Neural progenitor cell (in vitro differentiated cells): ENCODE measurements at regions not wholly inside any gene's neighbourhood (a gene's known extent, or its start where the extent isn't known, plus 50 kb on each side); places are given as distances from the start of the nearest gene placed in this dataset.

ENCODE experiments used
- DNase-seq: peaks from one replicate; pipeline ENCODE4 v3.0.0-alpha.2; 2016; ENCODE audit warnings: low spot score
- H2AFZ ChIP-seq: fragments of 200-600 bp; sonication (generic); replicated peaks from 2 replicates; pipeline ENCODE4 v1.6.1; 2016; ENCODE audit warnings: antibody characterized with exemption
- H3F3A ChIP-seq: fragments of 200-600 bp; sonication (generic); 2 replicates; pipeline ENCODE4 v1.6.1; 2016; ENCODE audit warnings: antibody characterized with exemption, low read depth
- H3K27ac ChIP-seq: fragments of 200-600 bp; sonication (generic); 2 replicates; pipeline ENCODE4 v1.5.1; 2016; ENCODE audit warnings: mild to moderate bottlenecking
- H3K27me3 ChIP-seq: fragments of 200-600 bp; sonication (generic); 2 replicates; pipeline ENCODE4 v1.6.1; 2016; ENCODE audit warnings: mild to moderate bottlenecking, moderate library complexity
- H3K36me3 ChIP-seq: fragments of 200-600 bp; sonication (generic); 2 replicates; pipeline ENCODE4 v1.5.1; 2016
- H3K4me1 ChIP-seq: fragments of 200-600 bp; sonication (generic); 2 replicates; pipeline ENCODE4 v1.6.1; 2016; ENCODE audit warnings: mixed run types
- H3K4me2 ChIP-seq: fragments of 200-600 bp; sonication (generic); 2 replicates; pipeline ENCODE4 v1.6.1; 2016
- H3K4me3 ChIP-seq: fragments of 200-600 bp; sonication (generic); 2 replicates; pipeline ENCODE4 v1.5.1; 2016
- H3K79me2 ChIP-seq: fragments of 200-600 bp; sonication (generic); 2 replicates; pipeline ENCODE4 v1.6.1; 2016; ENCODE audit warnings: low read depth
- H3K9ac ChIP-seq: fragments of 200-600 bp; sonication (generic); 2 replicates; pipeline ENCODE4 v1.6.1; 2016
- H3K9me3 ChIP-seq: fragments of 200-600 bp; sonication (generic); 2 replicates; pipeline ENCODE4 v1.5.1; 2016; ENCODE audit warnings: low read depth
- H4K20me1 ChIP-seq: fragments of 200-600 bp; sonication (generic); 2 replicates; pipeline ENCODE4 v1.6.1; 2016; ENCODE audit warnings: low read depth
- H3K27ac Mint-ChIP-seq: 3 replicates; pipeline ENCODE4 v1.8.0; 2021; ENCODE audit warnings: mixed read lengths
- H3K27me3 Mint-ChIP-seq: 2 replicates; pipeline ENCODE4 v1.8.0; 2022; ENCODE audit warnings: low read depth, mild to moderate bottlenecking, inconsistent platforms, moderate library complexity, mixed read lengths; ENCODE audit not compliant: insufficient read depth
- H3K36me3 Mint-ChIP-seq: 3 replicates; pipeline ENCODE4 v1.8.0; 2021; ENCODE audit warnings: mixed read lengths
- H3K4me1 Mint-ChIP-seq: 3 replicates; pipeline ENCODE4 v1.8.0; 2021; ENCODE audit warnings: mixed read lengths
- H3K4me3 Mint-ChIP-seq: 3 replicates; pipeline ENCODE4 v1.8.0; 2021; ENCODE audit warnings: mild to moderate bottlenecking, moderate library complexity, mixed read lengths
- H3K9me3 Mint-ChIP-seq: 3 replicates; pipeline ENCODE4 v1.8.0; 2020; ENCODE audit warnings: mixed read lengths
- EZH2 ChIP-seq: fragments of 200-600 bp; sonication (generic); IDR thresholded peaks from 2 replicates; pipeline ENCODE4 v1.6.1; 2017; ENCODE audit warnings: antibody characterized with exemption, mild to moderate bottlenecking, moderate library complexity
- EZH2phosphoT487 ChIP-seq: fragments of 200-600 bp; sonication (generic); IDR thresholded peaks from 2 replicates; pipeline ENCODE4 v1.6.1; 2017; ENCODE audit warnings: antibody characterized with exemption
- TF ChIP-seq, protein P1 (sequence below): fragments of 200-600 bp; sonication (generic); IDR thresholded peaks from 2 replicates; pipeline ENCODE4 v1.5.1; 2017; ENCODE audit warnings: antibody characterized with exemption, mild to moderate bottlenecking

DNA sequence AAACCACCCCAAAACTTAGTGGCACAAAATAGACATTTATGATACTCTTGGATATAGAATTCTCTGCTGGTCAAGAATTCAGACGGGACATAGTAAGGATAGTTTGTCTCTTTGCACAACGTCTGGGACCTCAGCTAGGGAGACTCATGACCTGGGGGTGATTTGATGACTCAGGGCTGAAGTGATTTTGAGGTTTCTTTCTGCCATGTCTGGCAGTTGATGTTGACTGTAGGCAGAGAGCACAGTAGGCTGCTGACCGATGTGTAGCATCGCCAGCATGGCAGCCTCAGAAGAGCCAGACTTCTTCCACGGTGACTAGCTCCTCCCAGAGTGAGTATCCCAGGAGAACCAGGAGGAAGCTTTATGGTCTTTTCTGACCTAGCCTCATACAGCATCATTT is 88.9 kb upstream of the FRMD6 start:
- Histone ChIP-seq H3F3A (no peaks in the 10 kb centered on the region), H3K27me3 (no peaks in the 10 kb centered on the region), H3K9me3 (no peaks in the 10 kb centered on the region), H3K9ac (no peak overlapping the region), H3K4me3 (no peak overlapping the region), H2AFZ (no peak overlapping the region), H3K4me2 (no peak overlapping the region), H3K4me1 (peaks cover 22% of the 10 kb centered on the region), H3K27ac (no peak overlapping the region), H3K36me3 (no peaks in the 10 kb centered on the region), H3K79me2 (no peaks in the 10 kb centered on the region), H4K20me1 (no peaks in the 10 kb centered on the region)
- Mint-ChIP-seq H3K9me3 (peaks cover 5% of the 10 kb centered on the region), H3K4me3 (no peak overlapping the region), H3K27ac (no peak overlapping the region), H3K36me3 (peaks cover 4% of the 10 kb centered on the region), H3K4me1 (peaks cover 40% of the 10 kb centered on the region), H3K27me3 (peaks cover 8% of the 10 kb centered on the region)
- TF ChIP-seq EZH2 (no peak), EZH2phosphoT487 (no peak)
- TF ChIP-seq, protein P1, sequence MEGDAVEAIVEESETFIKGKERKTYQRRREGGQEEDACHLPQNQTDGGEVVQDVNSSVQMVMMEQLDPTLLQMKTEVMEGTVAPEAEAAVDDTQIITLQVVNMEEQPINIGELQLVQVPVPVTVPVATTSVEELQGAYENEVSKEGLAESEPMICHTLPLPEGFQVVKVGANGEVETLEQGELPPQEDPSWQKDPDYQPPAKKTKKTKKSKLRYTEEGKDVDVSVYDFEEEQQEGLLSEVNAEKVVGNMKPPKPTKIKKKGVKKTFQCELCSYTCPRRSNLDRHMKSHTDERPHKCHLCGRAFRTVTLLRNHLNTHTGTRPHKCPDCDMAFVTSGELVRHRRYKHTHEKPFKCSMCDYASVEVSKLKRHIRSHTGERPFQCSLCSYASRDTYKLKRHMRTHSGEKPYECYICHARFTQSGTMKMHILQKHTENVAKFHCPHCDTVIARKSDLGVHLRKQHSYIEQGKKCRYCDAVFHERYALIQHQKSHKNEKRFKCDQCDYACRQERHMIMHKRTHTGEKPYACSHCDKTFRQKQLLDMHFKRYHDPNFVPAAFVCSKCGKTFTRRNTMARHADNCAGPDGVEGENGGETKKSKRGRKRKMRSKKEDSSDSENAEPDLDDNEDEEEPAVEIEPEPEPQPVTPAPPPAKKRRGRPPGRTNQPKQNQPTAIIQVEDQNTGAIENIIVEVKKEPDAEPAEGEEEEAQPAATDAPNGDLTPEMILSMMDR = no peak
- no peak for DNase-seq

DNA sequence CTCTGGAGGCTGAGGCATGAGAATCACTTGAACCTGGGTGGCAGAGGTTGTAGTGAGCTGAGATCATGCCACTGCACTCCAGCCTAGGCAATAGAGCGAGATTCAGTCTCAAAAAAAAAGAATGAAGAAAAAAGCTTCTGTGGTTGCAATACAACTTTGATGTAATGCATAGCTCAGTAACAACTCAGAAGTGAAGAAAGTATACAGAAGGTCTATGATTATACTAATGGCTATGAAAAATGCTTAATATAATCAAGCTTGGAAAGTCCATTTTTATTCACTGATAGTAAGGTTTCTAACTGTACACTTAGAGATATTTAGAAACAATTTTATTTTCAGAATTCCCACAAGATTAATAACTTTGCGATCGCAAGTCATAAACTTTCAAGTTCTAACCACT is 88.2 kb upstream of the FRMD6 start:
- TF ChIP-seq, protein P1 = no peak
- Histone ChIP-seq H3K9me3 (no peaks in the 10 kb centered on the region), H3K4me1 (peaks cover 22% of the 10 kb centered on the region), H3K9ac (no peak overlapping the region), H3K4me2 (no peak overlapping the region), H3K27me3 (no peaks in the 10 kb centered on the region), H3F3A (no peaks in the 10 kb centered on the region), H3K79me2 (no peaks in the 10 kb centered on the region), H3K4me3 (no peak overlapping the region), H4K20me1 (no peaks in the 10 kb centered on the region), H3K27ac (no peak overlapping the region), H2AFZ (no peak overlapping the region), H3K36me3 (no peaks in the 10 kb centered on the region)
- H3K27me3 Mint-ChIP-seq = peaks cover 8% of the 10 kb centered on the region
- peaks cover 5% of the 10 kb centered on the region for H3K9me3 Mint-ChIP-seq
- no peak for DNase-seq
- H3K27ac Mint-ChIP-seq = no peak overlapping the region
- peaks cover 4% of the 10 kb centered on the region for H3K36me3 Mint-ChIP-seq
- no peak overlapping the region for H3K4me3 Mint-ChIP-seq
- H3K4me1 Mint-ChIP-seq = peaks cover 40% of the 10 kb centered on the region

DNA sequence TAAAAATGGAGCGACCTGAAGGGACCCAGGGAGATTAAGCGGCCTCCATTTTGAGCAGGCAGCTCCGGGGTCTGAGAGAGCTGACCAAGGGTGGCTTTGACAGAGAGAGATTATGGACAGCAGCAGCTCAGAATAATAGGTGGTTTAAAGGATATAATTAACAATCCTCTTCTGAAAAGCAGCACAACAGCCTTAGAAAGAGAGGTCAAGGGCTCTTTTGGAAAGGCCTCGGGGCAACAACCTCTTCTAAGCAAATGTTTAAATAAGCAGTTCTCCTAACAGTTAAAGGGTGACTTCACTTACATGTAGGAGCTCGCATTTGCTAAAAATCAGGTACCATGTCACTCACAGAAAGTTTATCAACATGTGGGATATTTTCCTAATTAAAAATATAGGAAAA is 87.2 kb upstream of the FRMD6 start:
- peak overlapping the region; percentile 21 for H3K27ac Mint-ChIP-seq
- H3K9me3 Mint-ChIP-seq = peaks cover 5% of the 10 kb centered on the region
- TF ChIP-seq, protein P1 = no peak
- TF ChIP-seq EZH2phosphoT487 (no peak), EZH2 (no peak)
- H2AFZ ChIP-seq = no peak overlapping the region
- peaks cover 22% of the 10 kb centered on the region for H3K4me1 ChIP-seq
- no peaks in the 10 kb centered on the region for H3K9me3 ChIP-seq
- peaks cover 40% of the 10 kb centered on the region for H3K4me1 Mint-ChIP-seq
- no peak overlapping the region for H3K4me2 ChIP-seq
- H3K27me3 ChIP-seq = no peaks in the 10 kb centered on the region
- no peaks in the 10 kb centered on the region for H3K36me3 ChIP-seq
- H3K27ac ChIP-seq = no peak overlapping the region
- peaks cover 4% of the 10 kb centered on the region for H3K36me3 Mint-ChIP-seq
- no peak for DNase-seq
- H4K20me1 ChIP-seq = no peaks in the 10 kb centered on the region
- H3F3A ChIP-seq = no peaks in the 10 kb centered on the region
- H3K27me3 Mint-ChIP-seq = peaks cover 8% of the 10 kb centered on the region
- H3K4me3 Mint-ChIP-seq = no peak overlapping the region
- no peaks in the 10 kb centered on the region for H3K79me2 ChIP-seq
- H3K9ac ChIP-seq = no peak overlapping the region
- H3K4me3 ChIP-seq = no peak overlapping the region
